ENCODE measurements at regions not wholly inside any gene's neighbourhood (a gene's known extent, or its start where the extent isn't known, plus 50 kb on each side); places are given as distances from the start of the nearest gene placed in this dataset.

DNA sequence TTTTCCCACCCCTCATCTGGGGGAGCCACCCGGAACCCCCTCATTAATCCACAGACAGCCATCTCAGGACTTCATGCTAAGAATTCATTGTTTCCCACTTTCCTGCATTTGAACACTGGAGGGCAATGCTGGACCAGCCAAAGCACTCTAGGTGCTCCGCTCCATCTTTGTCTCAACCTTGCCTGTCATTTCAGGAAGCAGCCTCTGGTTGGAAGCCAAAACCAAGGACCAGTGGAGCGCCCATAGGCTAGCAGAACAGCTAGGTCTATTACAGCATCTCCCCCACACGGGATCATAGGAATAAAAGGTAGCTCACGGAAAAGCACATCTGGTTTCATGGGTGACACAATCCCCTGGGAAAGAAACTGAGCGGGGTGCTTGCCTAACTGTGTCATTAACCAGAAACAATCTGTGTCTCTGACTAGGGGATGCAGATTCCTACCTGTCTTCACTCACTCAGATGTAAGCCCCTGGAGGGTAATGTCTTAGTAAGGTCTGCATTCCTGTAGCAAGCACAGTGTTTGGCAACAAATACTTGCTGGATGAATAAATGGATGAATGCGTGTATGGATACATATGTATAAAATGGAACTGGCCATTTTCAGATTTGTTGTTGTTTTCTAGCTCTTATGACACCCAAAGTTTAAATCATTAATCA lies 197.0 kb downstream of the DAD1 start:
- Mint-ChIP-seq H3K4me3 (ENCODE audit: unreplicated experiment) (no peak overlapping the region), H3K36me3 (ENCODE audit: low read depth) (no peaks in the 10 kb centered on the region), H3K9me3 (ENCODE audit: low read depth) (no peaks in the 10 kb centered on the region), H3K27ac (ENCODE audit: unreplicated experiment) (peak overlapping the region; percentile 77), H3K4me1 (ENCODE audit: low read depth) (peaks cover 62% of the 10 kb centered on the region), H3K27me3 (ENCODE audit: low read depth) (no peaks in the 10 kb centered on the region)
- peak; percentile 98 for TF ChIP-seq CTCF (IDR thresholded peaks at IDR 0.05)
- no peak for DNase-seq (ENCODE audit: low spot score)

DNA sequence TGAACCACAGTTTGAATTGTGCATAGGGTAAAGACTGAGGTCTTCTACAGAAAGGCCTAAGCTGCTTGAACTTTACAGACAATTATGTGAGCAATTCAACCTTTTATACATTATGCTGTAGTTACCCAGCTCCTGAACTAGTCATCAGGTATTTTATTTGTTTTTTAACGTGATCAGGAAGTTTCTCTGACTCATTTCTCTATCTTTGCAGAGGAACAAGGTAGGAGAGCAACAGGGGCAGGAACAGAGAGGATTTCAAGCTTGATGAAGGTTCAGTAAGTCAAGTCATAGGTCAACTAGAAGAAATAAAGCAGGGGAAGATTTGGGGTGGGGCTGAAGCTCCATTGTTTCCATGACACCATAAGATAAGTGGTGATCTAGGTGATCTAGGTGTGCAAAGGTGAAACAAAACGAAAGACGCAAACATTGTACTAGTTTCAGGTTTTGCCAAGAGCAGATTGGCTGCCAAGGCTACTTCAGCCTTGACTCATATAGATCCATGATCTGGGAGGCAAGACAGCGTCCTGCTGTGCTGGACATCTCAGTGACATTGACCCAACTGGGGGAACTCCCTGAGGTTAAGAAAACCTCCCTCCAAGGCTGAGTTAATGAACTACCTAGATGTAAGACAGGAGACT lies 198.1 kb downstream of the DAD1 start:
- Mint-ChIP-seq H3K4me3 (ENCODE audit: unreplicated experiment) (no peak overlapping the region), H3K9me3 (ENCODE audit: low read depth) (no peaks in the 10 kb centered on the region), H3K4me1 (ENCODE audit: low read depth) (peaks cover 55% of the 10 kb centered on the region), H3K36me3 (ENCODE audit: low read depth) (no peaks in the 10 kb centered on the region), H3K27ac (ENCODE audit: unreplicated experiment) (no peak overlapping the region), H3K27me3 (ENCODE audit: low read depth) (no peaks in the 10 kb centered on the region)
- no peak for DNase-seq (ENCODE audit: low spot score)
- no peak for TF ChIP-seq CTCF (IDR thresholded peaks at IDR 0.05)

DNA sequence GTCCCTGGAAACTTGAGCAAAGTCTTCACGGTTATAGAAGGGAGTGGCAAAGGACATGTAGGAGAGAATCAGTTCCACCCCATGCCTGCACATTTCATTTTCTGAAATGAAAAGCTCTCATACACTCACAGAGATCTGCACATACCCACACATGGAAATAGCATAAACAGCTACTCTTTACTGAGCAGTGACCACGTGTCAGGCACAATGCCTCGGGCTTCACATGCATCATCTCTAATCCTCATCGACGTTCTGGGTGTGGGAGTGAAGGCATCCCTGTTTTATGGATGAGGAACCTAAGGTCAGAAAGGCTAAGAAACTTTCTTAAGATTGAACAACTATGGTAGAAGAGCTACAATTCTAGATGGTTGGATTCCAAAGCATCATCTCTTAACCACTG lies 198.8 kb downstream of the DAD1 start:
- no peak overlapping the region for H3K27ac Mint-ChIP-seq (ENCODE audit: unreplicated experiment)
- H3K36me3 Mint-ChIP-seq (ENCODE audit: low read depth) = no peaks in the 10 kb centered on the region
- no peaks in the 10 kb centered on the region for H3K9me3 Mint-ChIP-seq (ENCODE audit: low read depth)
- TF ChIP-seq CTCF (IDR thresholded peaks at IDR 0.05) = no peak
- H3K27me3 Mint-ChIP-seq (ENCODE audit: low read depth) = no peaks in the 10 kb centered on the region
- DNase-seq (ENCODE audit: low spot score) = no peak
- H3K4me1 Mint-ChIP-seq (ENCODE audit: low read depth) = peaks cover 52% of the 10 kb centered on the region
- no peak overlapping the region for H3K4me3 Mint-ChIP-seq (ENCODE audit: unreplicated experiment)

DNA sequence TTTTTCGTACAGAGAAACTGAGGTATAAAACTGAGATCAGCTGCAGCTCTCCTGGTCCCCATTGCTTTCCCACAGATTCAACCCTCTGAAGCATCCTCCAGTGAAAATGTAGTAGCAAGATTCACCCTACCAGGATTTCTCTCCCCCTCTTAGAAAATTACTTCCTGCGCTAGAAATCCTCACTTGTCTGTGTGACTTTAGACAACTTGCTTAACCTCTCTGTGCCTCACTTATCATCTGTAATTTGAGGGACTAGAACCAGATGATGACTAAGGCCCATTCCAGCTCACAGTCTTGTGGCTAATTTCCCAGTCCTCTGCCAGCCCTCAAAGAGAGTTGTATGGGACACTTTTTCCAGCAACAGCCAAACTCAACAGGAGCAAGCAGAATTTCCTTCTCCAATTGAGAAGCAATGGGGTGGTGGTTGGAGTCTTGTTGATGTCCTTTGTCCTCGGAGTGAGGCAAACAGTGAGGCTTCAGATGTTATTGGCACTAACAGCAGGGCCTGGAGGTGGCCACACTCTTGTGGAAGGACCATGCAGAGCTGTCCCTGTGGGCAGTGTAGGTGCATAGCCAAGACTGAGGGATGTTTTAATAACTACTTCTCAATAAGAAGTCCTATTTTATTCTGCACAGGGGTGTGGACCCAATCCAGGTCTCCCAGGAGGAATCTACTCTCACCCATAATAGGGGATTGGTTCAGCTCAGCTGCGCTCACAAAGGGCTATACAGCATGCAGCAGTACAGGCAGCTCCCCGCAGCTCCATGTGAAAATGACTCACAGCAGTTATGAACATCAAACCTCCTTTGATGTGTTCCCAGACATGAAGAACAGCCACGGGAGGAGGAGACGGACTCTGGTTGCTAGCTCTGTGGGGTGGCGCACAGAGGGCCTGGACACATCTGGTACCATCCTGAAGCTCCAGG lies 200.1 kb downstream of the DAD1 start:
- Mint-ChIP-seq H3K27ac (ENCODE audit: unreplicated experiment) (peak overlapping the region; percentile 38), H3K9me3 (ENCODE audit: low read depth) (no peaks in the 10 kb centered on the region), H3K27me3 (ENCODE audit: low read depth) (no peaks in the 10 kb centered on the region), H3K36me3 (ENCODE audit: low read depth) (no peaks in the 10 kb centered on the region), H3K4me1 (ENCODE audit: low read depth) (peaks cover 49% of the 10 kb centered on the region), H3K4me3 (ENCODE audit: unreplicated experiment) (no peak overlapping the region)
- DNase-seq (ENCODE audit: low spot score) = no peak
- TF ChIP-seq CTCF (IDR thresholded peaks at IDR 0.05) = no peak

- DNase-seq (ENCODE audit: low spot score) = no peak
- Mint-ChIP-seq H3K36me3 (ENCODE audit: low read depth) (no peaks in the 10 kb centered on the region), H3K27me3 (ENCODE audit: low read depth) (no peaks in the 10 kb centered on the region), H3K4me1 (ENCODE audit: low read depth) (peaks cover 46% of the 10 kb centered on the region), H3K27ac (ENCODE audit: unreplicated experiment) (peak overlapping the region; percentile 60), H3K4me3 (ENCODE audit: unreplicated experiment) (no peak overlapping the region), H3K9me3 (ENCODE audit: low read depth) (no peaks in the 10 kb centered on the region)
- peak; percentile 54 for TF ChIP-seq CTCF (IDR thresholded peaks at IDR 0.05)
Observed at GRCh38 chr14:22387776-22388241, 201.2 kb downstream of the DAD1 start.
